A549 (cell line): ENCODE measurements at regions not wholly inside any gene's neighbourhood (a gene's known extent, or its start where the extent isn't known, plus 50 kb on each side); places are given as distances from the start of the nearest gene placed in this dataset.

Source experiments
- BHLHE40 ChIP-seq: IDR thresholded peaks from 2 replicates; pipeline ENCODE4 v1.6.1; 2012; ENCODE audit warnings: low read depth, low read length, inconsistent platforms
- CHD4 ChIP-seq: fragments of 200-600 bp; sonication (generic); IDR thresholded peaks from 2 replicates; pipeline ENCODE4 v1.6.1; 2016; ENCODE audit warnings: antibody characterized with exemption, mild to moderate bottlenecking, borderline replicate concordance
- EP300 ChIP-seq, 2 experiments: fragments of >200 bp; sonication (Bioruptor Twin); formaldehyde crosslinking; IDR thresholded peaks; 2 replicates in 1 of 2; 3 replicates in 1 of 2; pipeline ENCODE4 v1.6.1; 2016 to 2017
- JUNB ChIP-seq: fragments of >200 bp; sonication (Bioruptor Twin); formaldehyde crosslinking; IDR thresholded peaks from 2 replicates; pipeline ENCODE4 v1.6.1; 2016
- MAFK ChIP-seq: fragments of 450-650 bp; IDR thresholded peaks from 2 replicates; pipeline ENCODE4 v1.6.1; 2014; ENCODE audit not compliant: partially characterized antibody
- PHF8 ChIP-seq: fragments of 200-600 bp; sonication (generic); IDR thresholded peaks from 2 replicates; pipeline ENCODE4 v1.6.1; 2016; ENCODE audit warnings: low read depth, mild to moderate bottlenecking, antibody characterized with exemption, moderate library complexity, borderline replicate concordance
- POLR2A ChIP-seq: IDR thresholded peaks from 2 replicates; pipeline ENCODE4 v1.6.1; 2012; ENCODE audit warnings: mild to moderate bottlenecking, low read length
- POLR2AphosphoS2 ChIP-seq: conservative IDR thresholded peaks from 2 replicates; pipeline ENCODE4 v1.6.1; 2012; ENCODE audit warnings: low read length, improper control_type of control experiment, inconsistent platforms
- RARB ChIP-seq: fragments of 250-450 bp; sonication (Bioruptor Pico); IDR thresholded peaks from 2 replicates; pipeline ENCODE4 v1.8.0; 2021; ENCODE audit warnings: mild to moderate bottlenecking, moderate library complexity
- SMC3 ChIP-seq: fragments of >200 bp; sonication (Bioruptor Twin); formaldehyde crosslinking; IDR thresholded peaks from 3 replicates; pipeline ENCODE4 v1.6.1; 2018; ENCODE audit warnings: inconsistent platforms
- ZFP36 ChIP-seq: fragments of 450-650 bp; IDR thresholded peaks from 2 replicates; pipeline ENCODE4 v1.6.1; 2014; ENCODE audit warnings: borderline replicate concordance; ENCODE audit not compliant: partially characterized antibody
- TF ChIP-seq, protein P1 (sequence below): fragments of >200 bp; sonication (Bioruptor Twin); formaldehyde crosslinking; IDR thresholded peaks from 3 replicates; pipeline ENCODE4 v1.5.1; 2016
- TF ChIP-seq, protein P2 (sequence below): fragments of 200-600 bp; sonication (generic); IDR thresholded peaks from 2 replicates; pipeline ENCODE4 v1.6.1; 2016; ENCODE audit warnings: antibody characterized with exemption, mild to moderate bottlenecking, moderate library complexity
- TF ChIP-seq, protein P3 (sequence below): IDR thresholded peaks from 2 replicates; pipeline ENCODE4 v1.6.1; 2012

DNA sequence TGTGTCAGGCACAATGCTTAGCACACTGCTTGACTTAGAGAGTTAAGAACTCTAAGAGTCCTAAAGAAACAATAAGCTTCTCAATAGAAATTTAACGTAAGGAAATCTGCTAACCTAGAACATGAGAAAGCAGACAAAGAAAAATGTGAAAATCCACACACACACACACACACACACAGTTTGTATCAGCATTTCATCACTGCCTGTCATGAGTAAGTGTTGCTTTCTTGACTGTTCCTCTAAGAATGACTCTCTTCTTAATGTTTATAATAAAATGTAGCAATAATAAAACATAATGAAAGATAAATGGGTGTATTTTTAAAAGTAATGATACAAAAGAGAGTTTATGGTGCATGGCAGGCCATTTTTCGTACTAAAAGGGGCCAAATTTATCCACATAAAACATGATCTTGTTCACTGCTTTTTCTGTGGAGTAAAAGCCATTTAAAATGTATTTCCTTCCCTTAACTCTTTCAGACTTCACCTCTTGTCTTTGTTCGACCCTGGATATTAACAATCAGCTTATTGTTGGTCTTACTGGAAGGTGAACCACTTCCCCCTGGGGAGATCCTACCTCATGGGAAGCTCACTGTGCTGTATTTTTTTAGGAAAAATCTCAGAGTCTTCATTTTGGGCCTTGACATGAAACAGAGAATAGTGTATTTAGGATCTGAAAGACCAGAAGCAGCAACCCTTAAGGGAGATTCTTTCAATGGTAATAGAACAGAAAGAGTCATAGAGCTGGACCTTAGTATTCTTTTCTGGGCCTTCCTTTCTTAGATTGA lies 107.3 kb upstream of the ANKRD55 start:
- TF ChIP-seq RARB: no peak
- TF ChIP-seq, protein P1, sequence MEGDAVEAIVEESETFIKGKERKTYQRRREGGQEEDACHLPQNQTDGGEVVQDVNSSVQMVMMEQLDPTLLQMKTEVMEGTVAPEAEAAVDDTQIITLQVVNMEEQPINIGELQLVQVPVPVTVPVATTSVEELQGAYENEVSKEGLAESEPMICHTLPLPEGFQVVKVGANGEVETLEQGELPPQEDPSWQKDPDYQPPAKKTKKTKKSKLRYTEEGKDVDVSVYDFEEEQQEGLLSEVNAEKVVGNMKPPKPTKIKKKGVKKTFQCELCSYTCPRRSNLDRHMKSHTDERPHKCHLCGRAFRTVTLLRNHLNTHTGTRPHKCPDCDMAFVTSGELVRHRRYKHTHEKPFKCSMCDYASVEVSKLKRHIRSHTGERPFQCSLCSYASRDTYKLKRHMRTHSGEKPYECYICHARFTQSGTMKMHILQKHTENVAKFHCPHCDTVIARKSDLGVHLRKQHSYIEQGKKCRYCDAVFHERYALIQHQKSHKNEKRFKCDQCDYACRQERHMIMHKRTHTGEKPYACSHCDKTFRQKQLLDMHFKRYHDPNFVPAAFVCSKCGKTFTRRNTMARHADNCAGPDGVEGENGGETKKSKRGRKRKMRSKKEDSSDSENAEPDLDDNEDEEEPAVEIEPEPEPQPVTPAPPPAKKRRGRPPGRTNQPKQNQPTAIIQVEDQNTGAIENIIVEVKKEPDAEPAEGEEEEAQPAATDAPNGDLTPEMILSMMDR: no peak
- TF ChIP-seq, protein P2, sequence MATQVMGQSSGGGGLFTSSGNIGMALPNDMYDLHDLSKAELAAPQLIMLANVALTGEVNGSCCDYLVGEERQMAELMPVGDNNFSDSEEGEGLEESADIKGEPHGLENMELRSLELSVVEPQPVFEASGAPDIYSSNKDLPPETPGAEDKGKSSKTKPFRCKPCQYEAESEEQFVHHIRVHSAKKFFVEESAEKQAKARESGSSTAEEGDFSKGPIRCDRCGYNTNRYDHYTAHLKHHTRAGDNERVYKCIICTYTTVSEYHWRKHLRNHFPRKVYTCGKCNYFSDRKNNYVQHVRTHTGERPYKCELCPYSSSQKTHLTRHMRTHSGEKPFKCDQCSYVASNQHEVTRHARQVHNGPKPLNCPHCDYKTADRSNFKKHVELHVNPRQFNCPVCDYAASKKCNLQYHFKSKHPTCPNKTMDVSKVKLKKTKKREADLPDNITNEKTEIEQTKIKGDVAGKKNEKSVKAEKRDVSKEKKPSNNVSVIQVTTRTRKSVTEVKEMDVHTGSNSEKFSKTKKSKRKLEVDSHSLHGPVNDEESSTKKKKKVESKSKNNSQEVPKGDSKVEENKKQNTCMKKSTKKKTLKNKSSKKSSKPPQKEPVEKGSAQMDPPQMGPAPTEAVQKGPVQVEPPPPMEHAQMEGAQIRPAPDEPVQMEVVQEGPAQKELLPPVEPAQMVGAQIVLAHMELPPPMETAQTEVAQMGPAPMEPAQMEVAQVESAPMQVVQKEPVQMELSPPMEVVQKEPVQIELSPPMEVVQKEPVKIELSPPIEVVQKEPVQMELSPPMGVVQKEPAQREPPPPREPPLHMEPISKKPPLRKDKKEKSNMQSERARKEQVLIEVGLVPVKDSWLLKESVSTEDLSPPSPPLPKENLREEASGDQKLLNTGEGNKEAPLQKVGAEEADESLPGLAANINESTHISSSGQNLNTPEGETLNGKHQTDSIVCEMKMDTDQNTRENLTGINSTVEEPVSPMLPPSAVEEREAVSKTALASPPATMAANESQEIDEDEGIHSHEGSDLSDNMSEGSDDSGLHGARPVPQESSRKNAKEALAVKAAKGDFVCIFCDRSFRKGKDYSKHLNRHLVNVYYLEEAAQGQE: no peak
- no peak for TF ChIP-seq POLR2AphosphoS2
- TF ChIP-seq, protein P3, sequence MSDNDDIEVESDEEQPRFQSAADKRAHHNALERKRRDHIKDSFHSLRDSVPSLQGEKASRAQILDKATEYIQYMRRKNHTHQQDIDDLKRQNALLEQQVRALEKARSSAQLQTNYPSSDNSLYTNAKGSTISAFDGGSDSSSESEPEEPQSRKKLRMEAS: no peak
- TF ChIP-seq POLR2A: no peak
- TF ChIP-seq BHLHE40: no peak
- TF ChIP-seq ZFP36: no peak
- TF ChIP-seq CHD4: no peak
- TF ChIP-seq EP300 (IDR thresholded peaks at IDR 0.05): no peak
- no peak for TF ChIP-seq MAFK
- no peak for TF ChIP-seq SMC3
- TF ChIP-seq PHF8: no peak
- TF ChIP-seq JUNB: no peak
